ENCODE measurements at regions not wholly inside any gene's neighbourhood (a gene's known extent, or its start where the extent isn't known, plus 50 kb on each side); places are given as distances from the start of the nearest gene placed in this dataset.

GRCh38 chr1:163834778-163835177 lies 513.0 kb downstream of the NUF2 start:
- Mint-ChIP-seq H3K9me3 (no peaks in the 10 kb centered on the region), H3K4me1 (ENCODE audit: low read depth) (no peaks in the 10 kb centered on the region), H3K36me3 (ENCODE audit: insufficient read depth) (no peaks in the 10 kb centered on the region), H3K27me3 (ENCODE audit: low read depth) (no peaks in the 10 kb centered on the region), H3K4me3 (no peak overlapping the region)
- no peak for ATAC-seq
- DNase-seq = no peak

- H3K36me3 Mint-ChIP-seq (ENCODE audit: insufficient read depth) = no peaks in the 10 kb centered on the region
- no peak for ATAC-seq
- no peak overlapping the region for H3K4me3 Mint-ChIP-seq
- no peaks in the 10 kb centered on the region for H3K27me3 Mint-ChIP-seq (ENCODE audit: low read depth)
- H3K9me3 Mint-ChIP-seq = no peaks in the 10 kb centered on the region
- no peaks in the 10 kb centered on the region for H3K4me1 Mint-ChIP-seq (ENCODE audit: low read depth)
- DNase-seq = no peak
Measured at GRCh38 chr1:163836481-163836880, 514.7 kb downstream of the NUF2 start.

GRCh38 chr1:163837206-163837605 lies 515.5 kb downstream of the NUF2 start:
- Mint-ChIP-seq H3K9me3 (peaks cover 4% of the 10 kb centered on the region), H3K36me3 (ENCODE audit: insufficient read depth) (no peaks in the 10 kb centered on the region), H3K4me3 (no peak overlapping the region), H3K27me3 (ENCODE audit: low read depth) (no peaks in the 10 kb centered on the region), H3K4me1 (ENCODE audit: low read depth) (no peaks in the 10 kb centered on the region)
- ATAC-seq (no peak), DNase-seq (no peak)

GRCh38 chr1:163842571-163842970 lies 520.8 kb downstream of the NUF2 start:
- DNase-seq = no peak
- Mint-ChIP-seq H3K27me3 (ENCODE audit: low read depth) (no peaks in the 10 kb centered on the region), H3K36me3 (ENCODE audit: insufficient read depth) (no peaks in the 10 kb centered on the region), H3K9me3 (peaks cover 11% of the 10 kb centered on the region), H3K4me3 (no peak overlapping the region), H3K4me1 (ENCODE audit: low read depth) (no peaks in the 10 kb centered on the region)
- ATAC-seq = no peak

GRCh38 chr1:163844459-163844858 lies 522.7 kb downstream of the NUF2 start:
- DNase-seq = no peak
- Mint-ChIP-seq H3K4me1 (ENCODE audit: low read depth) (no peaks in the 10 kb centered on the region), H3K4me3 (no peak overlapping the region), H3K9me3 (peaks cover 11% of the 10 kb centered on the region), H3K27me3 (ENCODE audit: low read depth) (no peaks in the 10 kb centered on the region), H3K36me3 (ENCODE audit: insufficient read depth) (no peaks in the 10 kb centered on the region)
- ATAC-seq = no peak

GRCh38 chr1:163845279-163845678 lies 523.5 kb downstream of the NUF2 start:
- no peak for ATAC-seq
- DNase-seq = no peak
- no peaks in the 10 kb centered on the region for H3K4me1 Mint-ChIP-seq (ENCODE audit: low read depth)
- H3K36me3 Mint-ChIP-seq (ENCODE audit: insufficient read depth) = no peaks in the 10 kb centered on the region
- H3K27me3 Mint-ChIP-seq (ENCODE audit: low read depth) = no peaks in the 10 kb centered on the region
- no peak overlapping the region for H3K4me3 Mint-ChIP-seq
- H3K9me3 Mint-ChIP-seq = peaks cover 11% of the 10 kb centered on the region

- Mint-ChIP-seq H3K4me3 (no peak overlapping the region), H3K9me3 (peaks cover 26% of the 10 kb centered on the region), H3K4me1 (ENCODE audit: low read depth) (no peaks in the 10 kb centered on the region), H3K36me3 (ENCODE audit: insufficient read depth) (no peaks in the 10 kb centered on the region), H3K27me3 (ENCODE audit: low read depth) (no peaks in the 10 kb centered on the region)
- ATAC-seq (no peak), DNase-seq (no peak)
Measured at GRCh38 chr1:163863731-163864130, 542.0 kb downstream of the NUF2 start.

- no peak for ATAC-seq
- Mint-ChIP-seq H3K4me3 (no peak overlapping the region), H3K9me3 (peaks cover 27% of the 10 kb centered on the region), H3K27me3 (ENCODE audit: low read depth) (no peaks in the 10 kb centered on the region), H3K36me3 (ENCODE audit: insufficient read depth) (no peaks in the 10 kb centered on the region), H3K4me1 (ENCODE audit: low read depth) (no peaks in the 10 kb centered on the region)
- no peak for DNase-seq
Measured at GRCh38 chr1:163864207-163864606, 542.5 kb downstream of the NUF2 start.

- no peak for DNase-seq
- Mint-ChIP-seq H3K9me3 (peaks cover 27% of the 10 kb centered on the region), H3K4me3 (no peak overlapping the region), H3K36me3 (ENCODE audit: insufficient read depth) (no peaks in the 10 kb centered on the region), H3K27me3 (ENCODE audit: low read depth) (no peaks in the 10 kb centered on the region), H3K4me1 (ENCODE audit: low read depth) (no peaks in the 10 kb centered on the region)
- ATAC-seq = no peak
Measured at GRCh38 chr1:163866564-163866963, 544.8 kb downstream of the NUF2 start.

GRCh38 chr1:163870666-163871065 lies 548.9 kb downstream of the NUF2 start:
- Mint-ChIP-seq H3K36me3 (ENCODE audit: insufficient read depth) (no peaks in the 10 kb centered on the region), H3K9me3 (peaks cover 21% of the 10 kb centered on the region), H3K27me3 (ENCODE audit: low read depth) (no peaks in the 10 kb centered on the region), H3K4me3 (no peak overlapping the region), H3K4me1 (ENCODE audit: low read depth) (no peaks in the 10 kb centered on the region)
- DNase-seq (no peak), ATAC-seq (no peak)

GRCh38 chr1:163872067-163872466 lies 550.3 kb downstream of the NUF2 start:
- Mint-ChIP-seq H3K36me3 (ENCODE audit: insufficient read depth) (no peaks in the 10 kb centered on the region), H3K9me3 (peaks cover 15% of the 10 kb centered on the region), H3K27me3 (ENCODE audit: low read depth) (no peaks in the 10 kb centered on the region), H3K4me1 (ENCODE audit: low read depth) (no peaks in the 10 kb centered on the region), H3K4me3 (no peak overlapping the region)
- DNase-seq (no peak), ATAC-seq (no peak)

GRCh38 chr1:163874070-163874469 lies 552.3 kb downstream of the NUF2 start:
- peaks cover 4% of the 10 kb centered on the region for H3K9me3 Mint-ChIP-seq
- no peaks in the 10 kb centered on the region for H3K27me3 Mint-ChIP-seq (ENCODE audit: low read depth)
- no peak overlapping the region for H3K4me3 Mint-ChIP-seq
- ATAC-seq = no peak
- H3K4me1 Mint-ChIP-seq (ENCODE audit: low read depth) = no peaks in the 10 kb centered on the region
- no peaks in the 10 kb centered on the region for H3K36me3 Mint-ChIP-seq (ENCODE audit: insufficient read depth)
- no peak for DNase-seq

GRCh38 chr1:163875200-163875926 lies 553.6 kb downstream of the NUF2 start:
- Mint-ChIP-seq H3K4me3 (no peak overlapping the region), H3K4me1 (ENCODE audit: low read depth) (no peaks in the 10 kb centered on the region), H3K36me3 (ENCODE audit: insufficient read depth) (no peaks in the 10 kb centered on the region), H3K27me3 (ENCODE audit: low read depth) (no peaks in the 10 kb centered on the region), H3K9me3 (peaks cover 4% of the 10 kb centered on the region)
- DNase-seq = no peak
- ATAC-seq = no peak

- Mint-ChIP-seq H3K36me3 (ENCODE audit: insufficient read depth) (no peaks in the 10 kb centered on the region), H3K9me3 (peaks cover 4% of the 10 kb centered on the region), H3K4me1 (ENCODE audit: low read depth) (no peaks in the 10 kb centered on the region), H3K4me3 (no peak overlapping the region), H3K27me3 (ENCODE audit: low read depth) (no peaks in the 10 kb centered on the region)
- DNase-seq (no peak), ATAC-seq (no peak)
Measured at GRCh38 chr1:163875927-163876320, 554.2 kb downstream of the NUF2 start.

- no peak for ATAC-seq
- no peak overlapping the region for H3K4me3 Mint-ChIP-seq
- H3K36me3 Mint-ChIP-seq (ENCODE audit: insufficient read depth) = no peaks in the 10 kb centered on the region
- peaks cover 4% of the 10 kb centered on the region for H3K9me3 Mint-ChIP-seq
- DNase-seq = no peak
- H3K4me1 Mint-ChIP-seq (ENCODE audit: low read depth) = no peaks in the 10 kb centered on the region
- H3K27me3 Mint-ChIP-seq (ENCODE audit: low read depth) = no peaks in the 10 kb centered on the region
Measured at GRCh38 chr1:163876546-163876945, 554.8 kb downstream of the NUF2 start.

GRCh38 chr1:163877016-163877415 lies 555.3 kb downstream of the NUF2 start:
- Mint-ChIP-seq H3K9me3 (peaks cover 4% of the 10 kb centered on the region), H3K36me3 (ENCODE audit: insufficient read depth) (no peaks in the 10 kb centered on the region), H3K27me3 (ENCODE audit: low read depth) (no peaks in the 10 kb centered on the region), H3K4me3 (no peak overlapping the region), H3K4me1 (ENCODE audit: low read depth) (no peaks in the 10 kb centered on the region)
- ATAC-seq (no peak), DNase-seq (no peak)
